GM19452 (cell line): ENCODE measurements at regions not wholly inside any gene's neighbourhood (a gene's known extent, or its start where the extent isn't known, plus 50 kb on each side); places are given as distances from the start of the nearest gene placed in this dataset.

Source experiments
- ATAC-seq: cut with Tn5 transposase; IDR thresholded peaks from one replicate; pipeline ENCODE4 v1.9.1; 2021; ENCODE audit not compliant: unreplicated experiment

GRCh38 chr14:85438481-85438942 is 91.4 kb upstream of the FLRT2 start:
- no peak for ATAC-seq

- no peak for ATAC-seq
These were observed 90.1 kb upstream of the FLRT2 start for GRCh38 chr14:85439696-85440328.

GRCh38 chr14:85441909-85442643 is 87.9 kb upstream of the FLRT2 start:
- ATAC-seq: no peak

- no peak for ATAC-seq
These were observed 86.9 kb upstream of the FLRT2 start for GRCh38 chr14:85442996-85443395.

GRCh38 chr14:85444635-85445034 is 85.3 kb upstream of the FLRT2 start:
- no peak for ATAC-seq

- no peak for ATAC-seq
These were observed 84.7 kb upstream of the FLRT2 start for GRCh38 chr14:85445151-85445795.

- no peak for ATAC-seq
These were observed 82.1 kb upstream of the FLRT2 start for GRCh38 chr14:85447883-85448282.

GRCh38 chr14:85451421-85451820 is 78.5 kb upstream of the FLRT2 start:
- ATAC-seq: no peak

GRCh38 chr14:85453401-85454225 is 76.3 kb upstream of the FLRT2 start:
- ATAC-seq: no peak

GRCh38 chr14:85454226-85454813 is 75.6 kb upstream of the FLRT2 start:
- no peak for ATAC-seq

- no peak for ATAC-seq
These were observed 70.5 kb upstream of the FLRT2 start for GRCh38 chr14:85459361-85460000.

GRCh38 chr14:85461432-85462133 is 68.4 kb upstream of the FLRT2 start:
- no peak for ATAC-seq

- ATAC-seq: no peak
These were observed 66.4 kb upstream of the FLRT2 start for GRCh38 chr14:85463512-85463911.

GRCh38 chr14:85464135-85464895 is 65.6 kb upstream of the FLRT2 start:
- ATAC-seq: no peak

GRCh38 chr14:85466678-85467077 is 63.3 kb upstream of the FLRT2 start:
- no peak for ATAC-seq

GRCh38 chr14:85468816-85469215 is 61.1 kb upstream of the FLRT2 start:
- no peak for ATAC-seq

GRCh38 chr14:85471156-85471555 is 58.8 kb upstream of the FLRT2 start:
- no peak for ATAC-seq

- no peak for ATAC-seq
These were observed 58.2 kb upstream of the FLRT2 start for GRCh38 chr14:85471744-85472143.

GRCh38 chr14:85474431-85474830 is 55.5 kb upstream of the FLRT2 start:
- ATAC-seq: no peak
